Right lobe of liver (tissue), 6 donors: ENCODE measurements at regions not wholly inside any gene's neighbourhood (a gene's known extent, or its start where the extent isn't known, plus 50 kb on each side); places are given as distances from the start of the nearest gene placed in this dataset.

Source experiments
- ATAC-seq, 4 donors: fragments of 200-7000 bp; cut with Tn5 transposase; one replicate each; pipeline ENCODE4 v1.9.1; 2020; ENCODE audit warnings: mild to moderate bottlenecking in 4 of 4, moderate library complexity in 4 of 4
- DNase-seq, 3 donors: peaks; one replicate each; pipeline ENCODE4 v3.0.0-alpha.2; 2020
- H3K27ac ChIP-seq, 3 donors: fragments of 200-600 bp; one replicate each; pipeline ENCODE4 v1.8.0; 2022
- H3K27me3 ChIP-seq, 2 donors: fragments of 200-600 bp; one replicate each; pipeline ENCODE4 v1.8.0; 2022
- H3K36me3 ChIP-seq, 4 donors: fragments of 200-600 bp; sonication (generic) in 1 of 4; one replicate each; pipeline versions ENCODE4 v1.5.1 to v1.8.0; 2017 to 2022; ENCODE audit warnings: control low read depth in 1 of 4
- H3K4me1 ChIP-seq, 4 donors: fragments of 200-600 bp; sonication (generic) in 1 of 4; one replicate each; pipeline versions ENCODE4 v1.5.1 to v1.8.0; 2017 to 2022; ENCODE audit warnings: control low read depth in 1 of 4
- H3K4me3 ChIP-seq, 3 donors: fragments of 200-600 bp; one replicate each; pipeline ENCODE4 v1.8.0; 2022
- H3K9me3 ChIP-seq, 4 donors: fragments of 200-600 bp; sonication (generic) in 1 of 4; one replicate each; pipeline versions ENCODE4 v1.5.1 to v1.8.0; 2017 to 2022; ENCODE audit warnings: control low read depth in 1 of 4
- POLR2A ChIP-seq: fragments of 450-650 bp; IDR thresholded peaks from one replicate; pipeline ENCODE4 v1.6.1; 2017; ENCODE audit warnings: antibody characterized with exemption, mild to moderate bottlenecking
- WGBS: methylation state at CpG from one replicate; pipeline ENCODE4 v1.1.6; 2018; ENCODE audit warnings: low coverage, low lambda C conversion rate; ENCODE audit not compliant: insufficient coverage; ENCODE audit errors: missing lambda C conversion rate; 5-methylcytosine and 5-hydroxymethylcytosine counted together
- intact Hi-C, 2 donors: fragments of 100-400 bp; cut with DNase I; formaldehyde crosslinking; loops; one replicate each; pipeline versions ENCODE4 v1.11.2 to v1.14.1; 2022
- TF ChIP-seq, protein P1 (sequence below), 4 donors: fragments of 200-600 bp in 3 of 4; fragments of 450-650 bp in 1 of 4; IDR thresholded peaks; one replicate each; pipeline versions ENCODE4 v1.5.1 to v1.8.0; 2016 to 2022; ENCODE audit warnings: antibody characterized with exemption in 4 of 4, mild to moderate bottlenecking in 2 of 4
- donor health status: DM: no; HTN: yes; CAD: no.
- donor health status: DM: no; HTN: no; CAD: no.
- donor health status: DM: no; HTN: no; CAD: no.
- donor health status: DM: no; HTN: yes; CAD: no.
- donor health status: DM: no; HTN: yes; CAD: no.

DNA sequence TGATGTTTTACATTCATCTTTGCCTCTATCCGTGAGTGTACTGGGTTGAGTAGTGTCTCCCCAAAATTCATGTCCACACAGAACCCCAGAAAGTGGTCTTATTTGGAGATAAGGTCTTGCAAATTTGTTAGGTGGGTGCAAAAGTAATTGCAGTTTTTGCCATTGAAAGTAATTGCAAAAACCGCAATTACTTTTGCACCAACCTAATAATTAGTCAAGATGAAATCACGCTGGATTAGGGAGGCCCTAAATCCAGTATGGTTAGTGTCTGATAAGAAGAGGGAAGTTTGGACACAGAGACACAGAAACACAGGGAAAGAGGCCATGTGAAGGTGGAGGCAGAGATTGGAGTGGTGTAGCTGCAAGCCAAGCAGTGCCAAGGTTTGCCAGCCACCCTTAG, 57.8 kb upstream of the SPRED2 start:
- 93% methylated on average over 3 of the region's 3 CpGs for WGBS
- H3K9me3 ChIP-seq, result no peaks in the 10 kb centered on the region
- intact Hi-C loops, result no loop called here
- ATAC-seq (no peak), DNase-seq (no peak)
- no peaks in the 10 kb centered on the region for H3K27me3 ChIP-seq
- H3K4me1 ChIP-seq, result no peaks in the 10 kb centered on the region
- H3K36me3 ChIP-seq, result no peaks in the 10 kb centered on the region
- TF ChIP-seq, protein P1, sequence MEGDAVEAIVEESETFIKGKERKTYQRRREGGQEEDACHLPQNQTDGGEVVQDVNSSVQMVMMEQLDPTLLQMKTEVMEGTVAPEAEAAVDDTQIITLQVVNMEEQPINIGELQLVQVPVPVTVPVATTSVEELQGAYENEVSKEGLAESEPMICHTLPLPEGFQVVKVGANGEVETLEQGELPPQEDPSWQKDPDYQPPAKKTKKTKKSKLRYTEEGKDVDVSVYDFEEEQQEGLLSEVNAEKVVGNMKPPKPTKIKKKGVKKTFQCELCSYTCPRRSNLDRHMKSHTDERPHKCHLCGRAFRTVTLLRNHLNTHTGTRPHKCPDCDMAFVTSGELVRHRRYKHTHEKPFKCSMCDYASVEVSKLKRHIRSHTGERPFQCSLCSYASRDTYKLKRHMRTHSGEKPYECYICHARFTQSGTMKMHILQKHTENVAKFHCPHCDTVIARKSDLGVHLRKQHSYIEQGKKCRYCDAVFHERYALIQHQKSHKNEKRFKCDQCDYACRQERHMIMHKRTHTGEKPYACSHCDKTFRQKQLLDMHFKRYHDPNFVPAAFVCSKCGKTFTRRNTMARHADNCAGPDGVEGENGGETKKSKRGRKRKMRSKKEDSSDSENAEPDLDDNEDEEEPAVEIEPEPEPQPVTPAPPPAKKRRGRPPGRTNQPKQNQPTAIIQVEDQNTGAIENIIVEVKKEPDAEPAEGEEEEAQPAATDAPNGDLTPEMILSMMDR (IDR thresholded peaks at IDR 0.05), result no peak
- TF ChIP-seq POLR2A, result no peak
- H3K27ac ChIP-seq, result no peak overlapping the region
- H3K4me3 ChIP-seq, result no peak overlapping the region

DNA sequence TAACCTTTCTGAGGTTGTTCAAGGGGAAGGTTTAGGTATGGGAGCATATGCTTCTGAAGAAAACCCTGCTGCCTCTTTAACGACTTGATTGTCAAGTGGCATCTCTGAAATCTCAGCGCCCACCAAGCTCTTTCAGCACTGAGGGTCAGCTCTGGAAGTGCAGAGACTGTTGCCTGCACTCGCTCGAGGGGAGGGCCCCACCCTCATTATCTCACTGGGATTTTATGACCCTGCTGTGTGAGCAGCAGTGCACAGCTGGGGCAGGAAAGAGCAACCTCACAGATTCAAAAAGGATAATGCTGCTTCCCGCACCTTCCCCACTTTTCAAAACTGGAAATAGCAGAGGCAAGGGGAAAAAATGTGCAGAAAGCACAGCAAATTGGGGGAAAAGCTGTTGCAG, 56.9 kb upstream of the SPRED2 start:
- no peak overlapping the region for H3K27ac ChIP-seq
- no peak overlapping the region for H3K4me3 ChIP-seq
- WGBS, result 77% methylated on average over 5 of the region's 5 CpGs
- H3K36me3 ChIP-seq, result no peaks in the 10 kb centered on the region
- TF ChIP-seq, protein P1 (IDR thresholded peaks at IDR 0.05), result no peak
- no peak for TF ChIP-seq POLR2A
- H3K9me3 ChIP-seq, result no peaks in the 10 kb centered on the region
- DNase-seq (no peak), ATAC-seq (no peak)
- no peaks in the 10 kb centered on the region for H3K4me1 ChIP-seq
- no peaks in the 10 kb centered on the region for H3K27me3 ChIP-seq
- intact Hi-C loops, result no loop called here

DNA sequence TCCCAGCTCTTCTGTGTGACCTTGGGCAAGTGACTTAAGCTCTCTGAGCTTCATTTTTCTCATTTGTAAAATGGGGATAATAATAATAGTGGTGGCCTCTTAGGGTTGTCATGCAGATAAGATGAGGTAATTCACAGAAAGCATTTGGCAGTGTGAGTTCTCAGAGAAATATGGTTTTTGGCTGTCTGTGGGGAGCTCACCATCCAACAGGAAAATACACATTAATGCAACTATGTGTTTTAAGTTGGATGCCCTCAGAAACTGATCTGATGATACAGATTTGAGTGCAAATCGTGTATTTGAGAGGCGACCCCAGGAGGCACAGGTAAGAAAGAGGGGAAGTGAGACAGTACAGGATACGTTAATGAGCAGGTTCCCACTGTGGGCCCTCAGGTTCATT, 56.1 kb upstream of the SPRED2 start:
- WGBS, result 86% methylated on average over 3 of the region's 3 CpGs
- intact Hi-C loops, result no loop called here
- Histone ChIP-seq H3K9me3 (no peaks in the 10 kb centered on the region), H3K36me3 (no peaks in the 10 kb centered on the region), H3K4me1 (no peaks in the 10 kb centered on the region), H3K4me3 (no peak overlapping the region), H3K27me3 (no peaks in the 10 kb centered on the region), H3K27ac (no peak overlapping the region)
- no peak for DNase-seq
- no peak for ATAC-seq
- TF ChIP-seq, protein P1 (IDR thresholded peaks at IDR 0.05), result no peak
- no peak for TF ChIP-seq POLR2A

DNA sequence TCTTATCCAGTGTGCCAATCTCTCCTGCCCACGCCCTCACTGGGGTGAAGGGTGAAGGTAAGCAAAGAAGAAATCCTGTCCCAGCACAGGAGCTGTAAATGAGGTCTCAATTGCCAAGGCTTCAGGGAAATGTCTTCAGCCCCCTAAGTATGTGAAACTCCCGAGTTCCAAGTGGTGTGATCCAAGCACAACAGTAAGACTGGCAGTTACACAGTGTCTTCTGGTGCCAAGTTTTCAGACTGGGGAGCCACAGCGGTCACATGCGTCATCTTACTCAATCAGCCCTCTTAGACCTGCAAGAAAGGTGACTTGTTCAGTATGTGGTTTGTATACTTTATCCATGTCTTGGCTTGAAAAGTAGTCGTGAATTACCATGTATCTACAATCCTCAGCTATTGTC, 55.0 kb upstream of the SPRED2 start:
- no peaks in the 10 kb centered on the region for H3K27me3 ChIP-seq
- WGBS, result 90% methylated on average over 5 of the region's 5 CpGs
- H3K4me1 ChIP-seq, result no peaks in the 10 kb centered on the region
- no peak overlapping the region for H3K4me3 ChIP-seq
- H3K9me3 ChIP-seq, result no peaks in the 10 kb centered on the region
- TF ChIP-seq POLR2A, result no peak
- no peaks in the 10 kb centered on the region for H3K36me3 ChIP-seq
- intact Hi-C loops, result no loop called here
- H3K27ac ChIP-seq, result no peak overlapping the region
- ATAC-seq (no peak), DNase-seq (no peak)

DNA sequence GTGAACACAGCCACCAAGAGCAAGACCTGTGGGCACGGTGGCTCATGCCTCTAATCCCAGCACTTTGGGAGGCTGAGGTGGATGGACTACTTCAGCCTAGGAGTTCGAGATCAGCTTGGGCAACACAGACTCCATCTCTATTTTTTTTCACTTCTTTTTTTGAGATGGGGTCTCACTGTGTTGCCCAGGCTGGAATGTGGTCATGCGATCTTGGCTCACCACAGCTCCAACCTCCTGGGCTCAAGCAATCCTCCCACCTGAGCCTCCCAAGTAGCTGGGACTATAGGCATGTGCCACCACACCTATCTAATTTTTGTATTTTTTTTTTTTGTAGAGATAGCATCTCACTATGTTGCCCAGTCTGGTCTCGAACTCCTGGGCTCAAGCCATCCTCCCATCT, 54.4 kb upstream of the SPRED2 start:
- intact Hi-C loops, result no loop called here
- Histone ChIP-seq H3K27ac (no peak overlapping the region), H3K36me3 (no peaks in the 10 kb centered on the region), H3K4me1 (no peaks in the 10 kb centered on the region), H3K4me3 (no peak overlapping the region), H3K27me3 (no peaks in the 10 kb centered on the region), H3K9me3 (no peaks in the 10 kb centered on the region)
- TF ChIP-seq POLR2A, result no peak
- TF ChIP-seq, protein P1 (IDR thresholded peaks at IDR 0.05), result no peak
- 92% methylated on average over 2 of the region's 4 CpGs for WGBS
- DNase-seq (no peak), ATAC-seq (no peak)
